HG02885 (cell line): ENCODE measurements at regions not wholly inside any gene's neighbourhood (a gene's known extent, or its start where the extent isn't known, plus 50 kb on each side); places are given as distances from the start of the nearest gene placed in this dataset.

ENCODE experiments used
- ATAC-seq: cut with Tn5 transposase; IDR thresholded peaks from one replicate; pipeline ENCODE4 v1.9.1; 2021; ENCODE audit warnings: mild to moderate bottlenecking; ENCODE audit not compliant: unreplicated experiment, poor library complexity

DNA sequence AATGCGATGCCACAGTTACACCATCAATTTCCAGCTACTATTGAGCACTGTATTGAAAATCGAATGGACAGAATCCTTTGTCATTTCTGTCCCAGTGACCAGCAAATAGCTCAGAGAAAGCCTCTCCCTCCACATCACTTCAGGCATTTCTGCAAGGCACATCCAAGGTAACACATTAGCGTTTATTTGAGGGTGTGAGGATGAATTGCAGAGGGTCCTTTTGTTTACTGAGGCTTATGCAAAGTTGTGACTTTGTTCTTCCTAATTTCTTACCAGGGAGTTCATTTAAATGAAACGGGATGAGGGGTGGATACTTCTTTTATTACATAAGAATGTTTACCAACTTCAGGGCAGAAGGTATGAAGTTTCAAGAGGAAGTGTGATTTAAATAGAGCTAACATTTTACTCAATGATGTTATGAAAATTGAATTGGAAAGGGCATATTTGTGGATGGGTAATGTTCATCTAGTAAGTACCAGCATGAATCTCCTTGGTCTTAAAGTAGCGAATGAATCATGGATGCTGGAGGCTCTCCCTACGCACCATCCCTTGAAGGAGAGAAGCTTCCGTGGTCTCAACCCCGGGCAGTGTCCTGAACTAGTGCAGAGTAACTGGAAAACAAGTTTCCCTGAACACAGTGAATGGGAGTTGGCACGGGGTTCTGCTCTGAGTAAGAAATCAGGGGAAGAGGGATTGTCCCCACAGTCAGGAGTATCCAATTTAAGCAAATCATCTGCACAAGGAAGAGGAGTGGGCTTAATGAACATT lies 756.5 kb downstream of the GALR1 start:
- no peak for ATAC-seq

DNA sequence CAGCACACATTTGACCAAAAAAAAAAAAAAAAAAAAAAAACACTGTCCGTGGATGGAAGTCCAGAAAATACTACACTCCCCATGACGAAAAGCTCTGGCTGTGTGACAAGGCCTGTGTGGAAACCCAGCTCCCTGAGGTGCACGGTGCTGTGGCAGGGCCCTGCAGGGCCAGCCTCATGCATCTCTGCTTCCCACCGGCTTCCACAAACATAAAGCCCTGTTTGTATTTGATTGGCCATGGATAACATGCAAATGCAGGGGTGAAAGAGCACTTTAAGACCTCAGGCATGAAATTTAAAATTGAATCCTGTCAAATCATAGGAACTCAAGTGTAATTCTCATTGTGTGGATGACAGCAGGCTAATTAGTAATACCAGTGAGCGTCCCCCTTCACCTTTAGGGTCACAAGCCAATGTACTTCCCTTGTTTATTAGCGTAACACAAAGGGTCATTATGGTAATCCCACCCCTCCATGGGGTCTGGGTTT lies 757.2 kb downstream of the GALR1 start:
- no peak for ATAC-seq

GRCh38 chr18:78010363-78010762 lies 760.7 kb downstream of the GALR1 start:
- ATAC-seq, result no peak

DNA sequence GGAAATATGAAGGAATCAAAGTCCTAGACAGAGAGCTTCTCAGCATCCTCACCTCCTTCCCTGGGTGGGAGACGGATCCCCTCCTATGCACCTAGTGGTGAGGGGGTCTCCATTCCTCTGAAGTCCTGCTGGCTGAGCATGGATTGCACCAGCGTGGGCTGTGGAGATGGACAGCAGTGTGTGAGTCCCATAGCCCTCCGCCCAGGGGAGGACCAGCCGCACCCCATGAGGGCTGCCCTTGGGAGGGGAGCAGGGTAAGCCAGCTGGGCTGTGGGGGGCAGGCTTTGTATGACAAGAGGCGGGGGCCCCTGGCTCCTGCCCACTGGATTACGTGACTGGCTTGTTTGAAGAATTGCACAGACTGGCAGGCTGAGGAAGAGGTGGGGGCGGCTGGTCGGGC lies 768.2 kb downstream of the GALR1 start:
- no peak for ATAC-seq

- ATAC-seq, result no peak
Measured at GRCh38 chr18:78021196-78021595, 771.5 kb downstream of the GALR1 start.

GRCh38 chr18:78031589-78031988 lies 781.9 kb downstream of the GALR1 start:
- no peak for ATAC-seq

- ATAC-seq, result no peak
Measured at GRCh38 chr18:78031991-78032390, 782.3 kb downstream of the GALR1 start.

DNA sequence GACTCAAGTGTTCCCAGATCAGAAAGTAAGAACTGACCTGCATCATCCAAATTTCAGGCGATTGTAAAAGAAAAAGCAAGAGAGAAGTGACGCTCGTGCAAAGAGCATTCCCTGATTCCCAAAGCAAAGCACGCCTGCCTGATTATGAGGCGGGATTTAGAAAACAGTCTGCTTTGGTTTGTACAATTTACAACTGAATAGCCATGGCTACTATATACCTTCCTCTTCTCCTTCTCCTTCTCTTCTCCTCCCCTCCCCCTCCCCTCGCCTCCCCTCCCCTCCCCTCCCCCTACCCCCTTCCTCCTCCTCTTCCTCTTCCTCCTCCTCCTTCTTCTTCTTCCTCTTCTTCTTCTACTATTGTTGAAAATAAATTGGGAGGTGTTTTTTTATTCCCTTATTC lies 782.9 kb downstream of the GALR1 start:
- no peak for ATAC-seq

GRCh38 chr18:78034755-78035154 lies 785.1 kb downstream of the GALR1 start:
- no peak for ATAC-seq

- no peak for ATAC-seq
Measured at GRCh38 chr18:78041218-78041617, 791.6 kb downstream of the GALR1 start.

- no peak for ATAC-seq
Measured at GRCh38 chr18:78046631-78047030, 797.0 kb downstream of the GALR1 start.

DNA sequence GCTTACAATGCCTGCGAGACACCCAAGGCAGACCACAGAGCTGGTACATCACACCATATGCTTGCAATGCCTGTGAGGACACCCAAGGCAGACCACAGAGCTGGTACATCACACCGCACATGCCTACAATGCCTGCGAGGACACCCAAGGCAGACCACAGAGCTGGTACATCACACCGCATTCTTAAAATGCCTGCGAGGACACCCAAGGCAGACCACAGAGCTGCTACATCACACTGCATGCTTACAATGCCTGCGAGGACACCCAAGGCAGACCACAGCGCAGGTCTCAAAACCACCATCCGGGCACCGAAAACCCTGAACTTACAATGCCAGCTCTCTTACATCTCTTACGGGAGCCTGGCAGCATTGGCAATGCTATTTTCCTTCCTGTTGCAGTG lies 799.6 kb downstream of the GALR1 start:
- no peak for ATAC-seq

GRCh38 chr18:78054801-78055200 lies 805.2 kb downstream of the GALR1 start:
- ATAC-seq, result no peak

GRCh38 chr18:78056011-78056410 lies 806.4 kb downstream of the GALR1 start:
- ATAC-seq, result no peak

DNA sequence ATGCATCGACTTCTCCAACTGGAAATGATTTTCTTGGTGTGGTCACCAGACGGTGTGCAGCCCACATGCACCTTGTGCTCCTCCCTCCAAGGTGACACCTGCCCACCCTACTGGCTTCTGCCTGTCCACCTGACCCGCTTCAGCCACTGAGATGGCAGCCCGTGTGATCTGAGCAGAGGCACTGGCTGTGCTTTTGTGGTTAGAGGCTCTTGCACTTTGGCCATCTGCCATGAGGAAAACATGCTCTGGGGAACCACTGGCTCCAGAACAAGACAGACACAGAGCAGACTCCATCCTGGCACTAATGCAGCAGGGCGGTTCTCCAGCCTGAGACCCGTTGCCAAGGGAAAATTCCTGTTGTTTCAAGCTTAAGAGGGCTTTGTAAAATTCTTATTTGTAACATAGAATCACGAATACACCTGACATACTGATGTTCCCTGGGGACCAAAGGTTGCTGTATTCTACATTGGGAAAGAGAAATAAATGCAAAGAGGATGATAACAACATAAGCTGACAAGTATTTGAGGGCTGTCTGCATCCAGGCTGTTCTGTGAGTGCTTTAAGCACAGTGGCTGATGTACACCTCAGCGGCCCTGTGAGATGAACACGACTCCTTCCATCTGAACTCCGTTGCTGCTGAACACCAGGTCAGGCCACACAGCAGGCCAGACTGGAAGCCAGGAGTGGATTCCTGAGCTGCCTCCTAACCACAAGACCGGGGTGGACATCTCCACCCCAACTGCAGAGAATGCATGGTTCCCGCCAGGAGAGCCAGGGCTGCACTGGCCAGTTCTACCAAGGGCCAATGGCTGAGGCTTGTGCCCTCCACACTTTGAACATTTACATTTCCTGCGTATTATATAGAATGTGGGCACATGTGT lies 820.4 kb downstream of the GALR1 start:
- no peak for ATAC-seq

DNA sequence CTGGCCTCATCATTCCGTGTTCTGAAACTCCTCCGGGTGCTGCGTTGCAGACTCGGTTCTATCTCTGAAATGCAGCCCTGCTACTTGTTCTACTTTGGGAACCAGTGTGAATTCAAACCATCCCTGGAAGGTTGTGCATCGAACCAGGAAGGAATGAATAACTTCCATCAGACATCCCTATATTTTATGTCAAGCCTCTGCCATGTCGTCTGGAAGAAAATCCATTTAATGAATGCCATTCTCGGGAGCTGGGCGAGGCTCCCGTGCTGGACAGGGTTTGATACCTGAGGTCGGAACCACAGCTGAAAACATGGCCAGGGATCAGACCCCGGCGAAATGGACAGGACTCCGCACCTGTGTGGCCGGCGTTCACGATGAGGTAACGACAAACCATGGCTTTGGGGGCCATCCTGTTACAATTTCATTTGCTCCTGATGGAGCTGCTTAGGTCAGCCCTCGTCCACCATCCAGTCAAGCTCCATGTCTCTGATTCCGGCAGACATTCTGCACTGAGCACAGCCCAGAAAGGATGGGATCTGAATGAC lies 821.6 kb downstream of the GALR1 start:
- no peak for ATAC-seq

- ATAC-seq, result no peak
Measured at GRCh38 chr18:78071776-78072175, 822.1 kb downstream of the GALR1 start.

- ATAC-seq, result no peak
Measured at GRCh38 chr18:78072375-78072774, 822.7 kb downstream of the GALR1 start.

- no peak for ATAC-seq
Measured at GRCh38 chr18:78073275-78073674, 823.6 kb downstream of the GALR1 start.

- no peak for ATAC-seq
Measured at GRCh38 chr18:78074400-78075020, 824.9 kb downstream of the GALR1 start.

DNA sequence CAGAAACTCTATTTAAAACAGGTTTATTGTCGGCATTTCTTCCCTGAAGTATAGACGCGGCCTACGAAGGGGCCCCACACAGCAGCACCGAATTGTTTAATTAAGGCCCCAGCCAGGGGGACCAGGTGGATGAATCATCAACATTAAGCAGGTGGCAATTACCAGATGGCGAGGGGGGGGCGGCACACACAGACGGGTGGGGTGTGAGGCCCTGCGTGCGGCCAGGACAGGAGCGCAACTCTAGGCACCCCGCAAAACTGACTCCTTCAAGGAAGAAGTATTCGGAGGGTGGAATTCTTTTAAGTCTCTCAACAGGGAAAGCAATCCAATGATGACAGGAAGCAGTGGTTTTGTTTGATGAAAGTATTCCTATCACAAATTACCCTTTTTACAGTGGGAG lies 830.4 kb downstream of the GALR1 start:
- no peak for ATAC-seq
